ENCODE measurements at regions not wholly inside any gene's neighbourhood (a gene's known extent, or its start where the extent isn't known, plus 50 kb on each side); places are given as distances from the start of the nearest gene placed in this dataset.
"Not testable (repeated sequence)": the region's sequence is repeated elsewhere in the genome, so short reads cannot be mapped to it uniquely, and the experiment has no call there.

DNA sequence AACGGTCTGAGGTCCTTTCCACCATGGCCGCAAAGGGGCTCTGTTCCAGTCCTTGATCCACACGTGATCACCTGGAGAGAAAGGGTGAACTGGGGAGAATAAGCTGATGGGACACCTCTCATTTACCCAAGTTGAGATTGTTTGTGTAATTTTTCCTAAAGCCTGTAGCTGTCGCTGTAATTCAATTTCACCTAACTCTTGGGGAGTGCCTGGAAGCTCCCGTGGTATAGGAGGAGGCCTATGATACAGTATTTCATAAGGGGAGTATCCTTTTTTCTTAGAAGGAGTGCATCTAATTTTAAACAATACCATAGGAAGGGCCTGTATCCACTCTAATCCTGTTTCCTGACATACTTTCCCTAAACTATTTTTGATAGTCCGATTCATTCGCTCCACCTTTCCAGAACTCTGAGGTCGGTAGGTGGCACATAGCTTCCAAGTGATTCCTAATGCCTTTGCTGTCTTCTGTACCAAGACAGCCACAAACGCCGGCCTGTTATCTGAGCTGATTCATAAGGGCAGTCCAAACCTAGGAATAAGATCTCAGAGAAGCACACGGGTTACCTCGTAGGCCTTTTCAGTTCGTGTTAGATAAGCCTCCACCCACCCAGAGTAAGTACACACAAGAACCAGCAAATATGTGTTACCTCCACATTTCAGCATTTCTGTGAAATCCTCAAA is 78.9 kb upstream of the VEPH1 start:
- not testable (repeated sequence) for DNase-seq (ENCODE audit: low spot score)

DNA sequence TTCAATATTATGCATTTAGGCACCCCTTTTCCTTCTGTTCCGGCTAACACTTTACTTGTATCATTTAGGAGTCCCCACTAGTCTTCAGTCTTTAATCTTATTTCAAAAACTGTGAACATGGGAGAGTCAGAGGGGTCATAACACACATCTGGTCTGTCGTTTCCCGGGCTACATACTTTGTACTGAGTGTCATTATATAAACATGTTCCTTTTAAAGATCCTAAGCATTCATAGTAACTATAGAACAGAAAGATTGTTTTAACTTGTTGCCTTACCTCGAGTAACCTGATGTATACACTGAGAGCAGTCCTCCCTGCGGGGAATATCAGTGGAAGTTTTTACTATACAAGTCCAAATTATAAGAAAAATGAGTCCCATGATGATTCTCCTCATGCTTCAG is 78.2 kb upstream of the VEPH1 start:
- DNase-seq (ENCODE audit: low spot score): no peak

DNA sequence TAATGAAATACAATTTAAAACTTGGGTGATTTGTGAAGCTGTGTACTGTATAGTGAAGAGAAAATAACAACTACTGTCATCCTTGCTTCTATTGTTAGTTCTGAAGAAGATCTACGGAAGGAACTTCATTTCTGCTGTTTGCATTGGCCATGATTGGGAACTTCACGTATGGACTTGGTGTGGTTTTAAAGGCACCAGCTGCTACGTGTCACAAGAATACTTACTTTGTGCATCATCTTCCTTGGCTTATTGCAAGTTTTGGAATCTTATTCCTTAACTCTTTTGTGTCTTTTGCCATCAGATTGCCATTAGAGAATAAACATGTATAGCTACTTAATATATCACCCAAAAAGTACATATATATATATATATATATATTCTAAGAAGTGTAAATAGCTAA is 75.0 kb upstream of the VEPH1 start:
- no peak for DNase-seq (ENCODE audit: low spot score)

DNA sequence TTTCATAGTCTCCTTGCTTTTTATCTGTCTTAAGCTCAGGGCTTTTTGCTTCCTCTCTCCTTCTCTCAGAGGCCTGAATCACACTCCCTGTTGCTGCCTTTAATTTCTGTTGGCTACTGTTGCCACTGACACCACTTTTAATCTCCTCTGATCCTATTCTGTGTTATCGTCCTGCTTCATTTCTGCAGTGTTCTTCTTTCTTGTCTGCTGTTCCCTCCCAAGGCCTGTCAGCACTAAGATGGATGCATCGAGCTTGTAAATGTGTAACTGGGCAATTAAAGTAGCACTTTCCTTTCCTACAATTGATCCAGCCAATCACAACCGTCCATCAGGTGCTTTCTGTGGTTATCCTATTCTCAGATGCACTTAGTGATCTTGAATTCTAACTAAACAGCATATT is 71.3 kb upstream of the VEPH1 start:
- no peak for DNase-seq (ENCODE audit: low spot score)

DNA sequence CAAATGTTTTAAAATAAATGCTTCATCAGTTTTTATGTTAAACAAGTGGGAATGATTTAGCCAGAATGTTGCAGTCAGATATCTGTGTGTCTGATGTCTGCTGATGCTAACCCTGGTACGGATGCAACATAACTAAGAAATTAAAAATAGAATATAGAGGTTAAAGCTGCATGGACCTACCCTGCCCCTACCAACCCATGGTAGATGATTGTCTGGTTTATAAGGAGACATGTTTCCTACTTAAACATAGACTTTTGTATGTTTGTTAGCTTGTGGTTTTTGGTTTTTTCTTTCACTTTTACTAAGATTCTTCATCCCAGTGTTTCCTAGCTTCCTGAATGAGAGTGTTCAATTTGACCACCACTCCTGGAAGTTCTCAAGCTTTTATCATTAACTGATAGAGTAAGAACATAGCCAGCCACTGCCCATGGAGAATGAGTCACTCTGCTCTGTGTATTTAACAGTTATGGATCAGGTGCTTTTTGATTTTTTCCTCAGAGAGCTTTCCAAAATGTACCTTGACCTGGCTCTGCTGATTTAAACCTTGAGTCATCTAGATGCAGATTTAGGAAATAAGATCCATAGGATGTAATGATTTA is 70.7 kb upstream of the VEPH1 start:
- no peak for DNase-seq (ENCODE audit: low spot score)

GRCh38 chr3:157573281-157573680 is 70.1 kb upstream of the VEPH1 start:
- no peak for DNase-seq (ENCODE audit: low spot score)

GRCh38 chr3:157572559-157573270 is 69.5 kb upstream of the VEPH1 start:
- peak; percentile 68 for DNase-seq (ENCODE audit: low spot score)

DNA sequence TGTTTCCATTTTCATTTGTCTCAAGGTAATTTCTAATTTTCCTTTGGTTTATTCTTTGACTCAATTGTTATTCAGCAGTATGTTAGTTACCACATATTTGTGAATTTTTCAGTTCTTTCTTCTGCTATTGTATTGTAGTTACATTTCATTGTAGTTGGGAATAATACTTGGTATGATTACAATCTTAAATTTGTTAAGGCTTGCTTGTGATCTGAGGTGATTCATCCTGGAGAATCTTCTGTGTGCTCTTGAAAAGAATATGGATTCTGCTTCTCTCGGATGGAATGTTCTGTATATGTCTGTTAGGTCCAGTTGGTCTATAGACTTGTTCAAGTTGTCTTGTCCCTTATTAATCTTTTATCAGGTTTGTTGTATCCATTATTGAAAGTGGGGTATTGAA is 63.4 kb upstream of the VEPH1 start:
- DNase-seq (ENCODE audit: low spot score): no peak

- DNase-seq (ENCODE audit: low spot score): no peak
Observed at GRCh38 chr3:157559401-157559800, 56.2 kb upstream of the VEPH1 start.
